ENCODE measurements at regions not wholly inside any gene's neighbourhood (a gene's known extent, or its start where the extent isn't known, plus 50 kb on each side); places are given as distances from the start of the nearest gene placed in this dataset.

DNA sequence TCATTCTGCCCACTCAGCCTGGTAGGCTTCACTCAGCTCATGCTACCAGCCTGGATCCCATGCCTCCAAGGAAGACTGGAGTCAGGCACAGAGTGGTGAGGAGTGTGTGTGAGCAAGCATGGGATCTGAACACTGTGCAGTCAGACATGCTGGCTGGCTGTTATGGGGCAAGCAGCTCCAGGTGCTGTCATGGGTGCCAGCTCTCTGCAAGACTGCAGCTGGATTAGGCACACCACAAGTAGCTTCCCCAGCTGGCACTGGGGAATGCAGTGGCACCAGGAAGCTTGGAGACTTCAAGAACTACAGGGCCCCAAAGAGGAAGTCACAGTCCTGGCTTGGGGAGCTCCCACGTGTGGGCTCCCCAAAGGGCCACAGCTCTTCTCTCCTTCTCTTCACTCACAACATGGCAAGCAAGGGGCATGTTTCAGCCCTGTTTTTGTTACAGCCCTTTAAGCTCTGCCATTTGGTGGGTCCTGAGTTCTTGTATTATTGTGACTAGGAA lies 202.5 kb downstream of the VRK1 start:
- TF ChIP-seq TEAD4 (IDR thresholded peaks at IDR 0.05) (no peak), EP300 (IDR thresholded peaks at IDR 0.05; ENCODE audit: borderline replicate concordance) (no peak), CREB1 (IDR thresholded peaks at IDR 0.05; ENCODE audit: low read depth) (no peak), NFIC (IDR thresholded peaks at IDR 0.05) (no peak), CEBPB (IDR thresholded peaks at IDR 0.05) (no peak), TCF12 (IDR thresholded peaks at IDR 0.05; ENCODE audit: low read depth) (no peak), TAF1 (IDR thresholded peaks at IDR 0.05; ENCODE audit: low read depth) (no peak)
- TF ChIP-seq, protein P1, sequence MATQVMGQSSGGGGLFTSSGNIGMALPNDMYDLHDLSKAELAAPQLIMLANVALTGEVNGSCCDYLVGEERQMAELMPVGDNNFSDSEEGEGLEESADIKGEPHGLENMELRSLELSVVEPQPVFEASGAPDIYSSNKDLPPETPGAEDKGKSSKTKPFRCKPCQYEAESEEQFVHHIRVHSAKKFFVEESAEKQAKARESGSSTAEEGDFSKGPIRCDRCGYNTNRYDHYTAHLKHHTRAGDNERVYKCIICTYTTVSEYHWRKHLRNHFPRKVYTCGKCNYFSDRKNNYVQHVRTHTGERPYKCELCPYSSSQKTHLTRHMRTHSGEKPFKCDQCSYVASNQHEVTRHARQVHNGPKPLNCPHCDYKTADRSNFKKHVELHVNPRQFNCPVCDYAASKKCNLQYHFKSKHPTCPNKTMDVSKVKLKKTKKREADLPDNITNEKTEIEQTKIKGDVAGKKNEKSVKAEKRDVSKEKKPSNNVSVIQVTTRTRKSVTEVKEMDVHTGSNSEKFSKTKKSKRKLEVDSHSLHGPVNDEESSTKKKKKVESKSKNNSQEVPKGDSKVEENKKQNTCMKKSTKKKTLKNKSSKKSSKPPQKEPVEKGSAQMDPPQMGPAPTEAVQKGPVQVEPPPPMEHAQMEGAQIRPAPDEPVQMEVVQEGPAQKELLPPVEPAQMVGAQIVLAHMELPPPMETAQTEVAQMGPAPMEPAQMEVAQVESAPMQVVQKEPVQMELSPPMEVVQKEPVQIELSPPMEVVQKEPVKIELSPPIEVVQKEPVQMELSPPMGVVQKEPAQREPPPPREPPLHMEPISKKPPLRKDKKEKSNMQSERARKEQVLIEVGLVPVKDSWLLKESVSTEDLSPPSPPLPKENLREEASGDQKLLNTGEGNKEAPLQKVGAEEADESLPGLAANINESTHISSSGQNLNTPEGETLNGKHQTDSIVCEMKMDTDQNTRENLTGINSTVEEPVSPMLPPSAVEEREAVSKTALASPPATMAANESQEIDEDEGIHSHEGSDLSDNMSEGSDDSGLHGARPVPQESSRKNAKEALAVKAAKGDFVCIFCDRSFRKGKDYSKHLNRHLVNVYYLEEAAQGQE (IDR thresholded peaks at IDR 0.05; ENCODE audit: low read depth) = no peak
- TF ChIP-seq, protein P2, sequence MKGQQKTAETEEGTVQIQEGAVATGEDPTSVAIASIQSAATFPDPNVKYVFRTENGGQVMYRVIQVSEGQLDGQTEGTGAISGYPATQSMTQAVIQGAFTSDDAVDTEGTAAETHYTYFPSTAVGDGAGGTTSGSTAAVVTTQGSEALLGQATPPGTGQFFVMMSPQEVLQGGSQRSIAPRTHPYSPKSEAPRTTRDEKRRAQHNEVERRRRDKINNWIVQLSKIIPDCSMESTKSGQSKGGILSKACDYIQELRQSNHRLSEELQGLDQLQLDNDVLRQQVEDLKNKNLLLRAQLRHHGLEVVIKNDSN (IDR thresholded peaks at IDR 0.05) = no peak
- TF ChIP-seq, protein P3, sequence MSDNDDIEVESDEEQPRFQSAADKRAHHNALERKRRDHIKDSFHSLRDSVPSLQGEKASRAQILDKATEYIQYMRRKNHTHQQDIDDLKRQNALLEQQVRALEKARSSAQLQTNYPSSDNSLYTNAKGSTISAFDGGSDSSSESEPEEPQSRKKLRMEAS (IDR thresholded peaks at IDR 0.05) = no peak
